NCI-H2107 treated with DMSO at 0.1 percent for 48 hours (cell line): ENCODE measurements at regions not wholly inside any gene's neighbourhood (a gene's known extent, or its start where the extent isn't known, plus 50 kb on each side); places are given as distances from the start of the nearest gene placed in this dataset.
"Not testable (repeated sequence)": the region's sequence is repeated elsewhere in the genome, so short reads cannot be mapped to it uniquely, and the experiment has no call there.

Experiments
- DNase-seq: peaks from one replicate; lab custom pipeline; 2025; ENCODE audit not compliant: unreplicated experiment; lab: John Stamatoyannopoulos, UW

DNA sequence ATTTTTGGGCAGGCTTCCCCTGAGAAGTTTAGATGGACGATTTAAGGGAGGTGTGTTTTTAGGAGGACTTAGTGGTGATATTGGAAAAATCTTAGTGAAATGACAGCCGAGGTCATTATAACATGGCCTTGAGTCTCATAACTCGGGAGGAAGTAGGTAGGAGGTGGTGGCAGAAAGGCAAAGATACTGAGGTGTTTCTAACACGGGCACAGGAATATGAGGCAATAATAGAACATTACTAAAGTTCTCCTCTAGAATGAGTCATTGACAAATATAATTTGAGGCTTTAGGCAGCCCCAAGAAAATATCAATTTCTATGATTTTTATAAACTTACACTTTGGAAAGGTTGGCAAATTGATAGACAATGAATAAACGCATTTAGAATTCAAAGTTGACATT, 146.1 kb upstream of the ZEB2 start:
- DNase-seq = no peak

DNA sequence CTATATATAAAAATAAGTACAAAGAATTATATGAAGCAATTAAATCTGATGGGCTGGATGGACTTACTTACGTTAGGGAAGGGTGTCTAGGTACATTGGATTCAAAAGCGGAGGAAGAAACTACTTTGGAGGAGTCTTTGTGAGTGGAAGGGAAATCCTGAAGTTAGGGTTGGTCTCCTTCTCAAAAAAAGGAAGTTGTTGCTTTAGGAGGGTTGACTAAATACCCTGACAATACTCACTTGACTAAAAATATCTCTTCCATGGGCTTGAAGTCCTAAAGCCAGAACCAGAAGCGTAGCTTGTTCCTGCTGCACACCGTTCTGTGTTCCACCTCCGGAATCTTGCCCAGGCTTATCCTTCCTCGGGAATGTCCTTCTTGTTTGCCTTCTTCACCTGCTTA, 143.3 kb upstream of the ZEB2 start:
- no peak for DNase-seq

- DNase-seq = no peak
These were observed 140.8 kb upstream of the ZEB2 start for GRCh38 chr2:144660518-144661316.

DNA sequence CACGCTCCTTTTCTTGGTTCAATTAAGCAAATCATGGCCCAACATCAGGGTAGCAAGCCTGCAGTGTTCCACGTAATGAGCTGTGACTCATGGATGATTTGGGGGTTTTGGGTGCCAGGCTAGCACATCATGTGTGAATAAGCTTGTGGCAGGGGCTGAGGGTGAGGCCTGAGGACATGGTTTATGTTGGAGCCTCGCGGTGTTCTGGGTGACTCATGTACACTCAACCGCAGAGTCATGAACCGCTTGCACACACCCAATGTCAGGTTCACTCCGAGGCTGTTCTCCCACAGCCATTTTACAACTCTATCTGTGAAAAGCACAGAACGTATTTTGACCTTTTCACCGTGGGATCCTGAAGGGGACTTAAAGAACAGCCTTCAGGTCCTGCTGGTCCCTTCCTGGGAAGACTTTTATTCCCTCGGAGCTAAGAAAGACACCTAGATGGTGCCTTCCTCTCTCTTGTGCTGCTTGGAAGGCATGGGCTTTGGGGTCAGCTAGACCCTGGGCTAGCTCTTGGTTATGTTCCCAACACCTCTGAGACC, 139.9 kb upstream of the ZEB2 start:
- DNase-seq = no peak

GRCh38 chr2:144654523-144654922, 134.6 kb upstream of the ZEB2 start:
- no peak for DNase-seq

GRCh38 chr2:144650907-144651306, 131.0 kb upstream of the ZEB2 start:
- DNase-seq = no peak

GRCh38 chr2:144648837-144649465, 129.0 kb upstream of the ZEB2 start:
- no peak for DNase-seq

DNA sequence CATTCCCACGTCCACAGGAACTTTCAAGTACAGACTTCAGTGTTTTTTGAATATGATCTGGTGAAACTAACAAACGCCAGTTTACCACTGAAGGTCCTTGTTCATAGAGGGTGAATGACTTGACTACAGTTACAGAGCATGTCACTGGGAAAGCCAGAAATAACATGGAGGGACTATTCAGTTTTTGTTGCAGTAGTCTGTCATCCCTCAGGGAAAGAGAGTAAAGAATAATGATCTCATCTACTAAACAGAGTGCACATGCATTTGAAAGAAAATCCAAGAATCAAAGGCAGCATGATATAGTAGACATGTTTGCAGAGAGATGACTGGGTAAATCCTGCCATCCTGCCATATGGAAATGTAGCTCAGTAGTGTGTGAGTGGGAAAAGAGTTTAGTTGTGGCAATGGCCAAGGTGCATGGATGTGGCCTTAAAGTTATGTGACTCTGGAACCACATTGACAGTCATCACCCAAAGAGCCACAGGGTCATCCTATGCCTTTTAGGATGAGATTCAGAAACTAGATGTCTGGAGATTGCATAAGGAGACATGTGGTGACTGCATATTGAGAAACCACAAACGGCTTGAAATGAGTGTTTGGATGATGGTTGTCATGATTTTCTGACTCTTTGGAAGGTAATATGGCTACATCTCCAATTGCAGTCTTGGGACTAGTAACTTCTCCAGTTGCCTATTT, 125.3 kb upstream of the ZEB2 start:
- DNase-seq = no peak

DNA sequence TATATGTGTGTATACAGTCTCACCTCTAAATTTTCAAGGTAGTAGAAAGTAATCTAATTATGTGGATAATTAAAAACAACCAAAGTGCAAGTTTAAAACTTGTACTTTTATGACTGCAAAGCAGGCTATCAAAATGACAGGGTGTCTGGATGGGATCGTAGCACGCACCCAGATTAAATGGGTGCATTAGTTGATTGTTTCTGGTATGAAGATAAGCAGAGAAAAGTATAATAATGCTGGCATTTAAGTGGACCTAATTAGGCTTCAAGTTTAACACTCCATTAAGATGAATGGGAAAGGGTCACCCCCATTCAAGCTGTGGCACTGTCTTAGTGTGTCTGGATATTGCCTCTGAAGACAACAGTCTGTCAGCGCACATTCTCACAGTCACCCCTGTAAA, 124.6 kb upstream of the ZEB2 start:
- no peak for DNase-seq

DNA sequence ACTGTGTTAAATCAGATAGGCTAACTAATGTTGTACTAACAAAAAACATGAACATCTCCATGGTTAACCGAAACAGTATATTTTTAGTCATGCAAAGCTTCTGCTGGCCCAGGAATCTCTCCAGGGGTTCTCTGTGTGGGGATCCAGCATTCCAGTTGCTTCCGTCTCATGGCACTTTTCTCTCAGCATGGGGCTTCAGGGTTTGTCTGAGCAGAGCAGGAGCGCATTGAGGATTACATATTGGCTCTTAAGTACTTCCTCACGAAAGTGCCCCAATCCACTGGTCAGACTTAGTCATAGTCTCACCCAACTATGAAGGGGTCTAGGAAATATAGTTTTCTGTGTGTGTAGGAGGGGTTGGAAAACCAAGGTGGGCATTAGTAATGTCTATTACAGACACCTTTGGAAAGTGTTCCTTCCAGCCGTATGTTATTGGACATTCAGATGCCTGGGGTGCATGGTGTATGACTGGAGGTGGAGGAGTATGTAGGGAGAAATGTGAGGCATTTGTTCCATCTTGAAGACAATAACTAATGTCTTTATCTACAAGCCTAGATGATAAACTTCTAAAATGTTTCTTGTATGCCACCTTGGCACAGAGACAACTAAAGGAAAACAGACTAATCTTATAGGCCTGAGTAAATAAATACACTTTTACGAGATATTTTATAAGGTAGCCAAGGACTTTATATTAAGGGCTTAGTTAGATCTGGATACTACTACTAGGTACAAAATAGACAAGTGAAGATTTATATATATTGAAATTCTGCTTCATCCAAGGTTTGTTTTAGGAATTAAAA, 123.8 kb upstream of the ZEB2 start:
- DNase-seq = no peak

DNA sequence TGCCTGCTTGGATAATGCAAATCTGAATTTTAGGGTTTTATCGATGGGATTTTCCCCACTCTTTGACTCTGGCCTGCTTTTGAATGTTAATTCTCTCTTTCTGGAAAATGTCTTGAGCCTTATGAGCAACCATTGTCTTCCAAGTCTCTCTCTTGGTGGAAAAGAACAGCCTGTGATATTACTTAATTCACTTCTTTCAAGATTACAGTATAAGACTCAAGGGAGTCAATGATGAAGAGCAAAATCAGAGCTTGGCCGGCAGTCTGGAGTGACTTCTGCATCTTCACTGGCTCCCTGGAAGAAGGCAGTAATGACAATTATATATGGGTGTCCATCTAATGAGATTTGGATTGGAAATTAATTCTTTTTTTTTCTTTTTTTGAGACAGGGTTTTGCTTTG, 122.9 kb upstream of the ZEB2 start:
- DNase-seq = no peak

GRCh38 chr2:144642131-144642530, 122.2 kb upstream of the ZEB2 start:
- DNase-seq = no peak

GRCh38 chr2:144638250-144638649, 118.3 kb upstream of the ZEB2 start:
- not testable (repeated sequence) for DNase-seq

DNA sequence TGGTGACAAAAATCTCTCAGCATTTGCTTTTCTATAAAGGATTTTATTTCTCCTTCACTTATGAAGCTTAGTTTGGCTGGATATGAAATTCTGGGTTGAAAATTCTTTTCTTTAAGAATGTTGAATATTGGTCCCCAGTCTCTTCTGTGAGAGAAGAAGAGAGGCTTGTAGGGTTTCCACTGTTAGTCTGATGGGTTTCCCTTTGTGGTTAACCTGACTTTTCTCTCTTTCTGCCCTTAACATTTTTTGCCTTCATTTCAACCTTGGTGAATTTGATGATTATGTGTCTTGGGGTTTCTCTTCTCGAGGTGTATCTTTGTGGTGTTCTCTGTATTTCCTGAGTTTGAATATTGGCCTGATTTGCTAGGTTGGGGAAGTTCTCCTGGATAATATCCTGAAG, 116.9 kb upstream of the ZEB2 start:
- DNase-seq = not testable (repeated sequence)

DNA sequence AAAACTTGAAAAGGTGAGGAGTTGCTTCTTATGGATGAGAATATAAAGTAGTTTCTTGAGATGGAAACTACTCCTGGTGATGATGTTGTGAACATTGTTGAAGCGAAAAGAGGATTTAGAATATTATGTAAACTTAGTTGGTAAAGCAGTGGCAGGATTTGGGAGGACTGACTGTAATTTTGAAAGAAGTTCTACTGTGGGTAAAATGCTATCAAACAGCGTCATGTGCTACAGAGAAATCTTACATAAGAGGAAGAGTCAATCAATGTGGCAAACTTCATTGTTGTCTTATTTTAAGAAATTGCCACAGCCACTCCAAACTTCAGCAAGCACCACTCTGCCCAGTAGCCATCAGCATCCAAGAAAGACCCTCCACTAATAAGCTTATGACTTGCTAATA, 112.9 kb upstream of the ZEB2 start:
- no peak for DNase-seq

- no peak for DNase-seq
These were observed 111.7 kb upstream of the ZEB2 start for GRCh38 chr2:144631636-144632035.

- DNase-seq = no peak
These were observed 110.7 kb upstream of the ZEB2 start for GRCh38 chr2:144630459-144631215.

DNA sequence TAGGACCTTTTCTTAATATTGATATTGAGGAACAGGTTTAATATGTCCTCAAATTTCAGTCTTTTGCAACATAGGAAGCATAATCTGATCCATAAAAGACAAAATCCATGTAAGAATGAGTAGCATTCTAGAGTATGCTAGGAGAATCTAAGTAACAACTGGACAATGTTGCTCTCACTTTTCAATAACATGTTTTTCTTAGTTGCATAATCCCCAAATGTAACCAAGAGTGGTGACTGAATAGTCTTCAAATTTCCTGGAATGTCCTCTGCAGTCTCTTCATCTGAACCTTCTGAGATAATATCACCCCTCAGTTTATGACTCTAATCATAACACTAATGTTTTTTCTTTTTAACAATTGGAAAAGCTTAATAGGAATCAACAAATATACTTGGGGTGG, 110.0 kb upstream of the ZEB2 start:
- DNase-seq = no peak

DNA sequence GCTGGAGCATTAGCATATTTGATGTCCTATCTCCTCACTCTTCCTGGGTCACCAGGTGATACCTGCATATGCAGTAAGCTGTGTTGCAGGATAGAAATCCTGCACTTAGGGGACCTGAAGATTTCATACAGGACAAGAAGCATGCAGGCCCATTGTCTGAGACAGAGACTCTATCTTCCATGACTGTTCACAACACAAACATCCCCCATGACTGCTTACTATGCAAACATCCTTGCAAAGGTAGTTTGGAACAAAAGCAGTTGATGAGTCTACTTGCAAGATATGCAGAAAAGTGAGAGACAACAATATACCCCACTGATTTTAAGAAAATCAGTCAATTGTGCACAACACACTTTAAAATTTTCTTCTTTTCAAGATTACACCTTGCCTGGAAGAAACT, 108.6 kb upstream of the ZEB2 start:
- DNase-seq = no peak

GRCh38 chr2:144625626-144626025, 105.7 kb upstream of the ZEB2 start:
- no peak for DNase-seq
